Heart left ventricle (tissue), 16 donors: ENCODE measurements at regions not wholly inside any gene's neighbourhood (a gene's known extent, or its start where the extent isn't known, plus 50 kb on each side); places are given as distances from the start of the nearest gene placed in this dataset.
"Not testable (repeated sequence)": the region's sequence is repeated elsewhere in the genome, so short reads cannot be mapped to it uniquely, and the experiment has no call there.

Source experiments
- ATAC-seq, 4 donors: fragments of 200-7000 bp; cut with Tn5 transposase; one replicate each; pipeline ENCODE4 v1.9.1; 2020 to 2022; ENCODE audit warnings: moderate library complexity in 4 of 4, mild to moderate bottlenecking in 3 of 4, moderate number of reproducible peaks in 1 of 4
- DNase-seq, 5 donors: peaks; one replicate each; pipeline ENCODE4 v3.0.0-alpha.2; 2020
- H3K27ac ChIP-seq, 12 donors: fragments of 200-600 bp; sonication (generic) in 4 of 12; one replicate each; pipeline versions ENCODE4 v1.5.0 to v1.8.0; 2016 to 2022; ENCODE audit warnings: mild to moderate bottlenecking in 2 of 12
- H3K27me3 ChIP-seq, 9 donors: fragments of 200-600 bp; sonication (generic) in 2 of 9; one replicate each; pipeline versions ENCODE4 v1.5.1 to v1.8.0; 2016 to 2022; ENCODE audit warnings: mild to moderate bottlenecking in 3 of 9
- H3K36me3 ChIP-seq, 9 donors: fragments of 200-600 bp; sonication (generic) in 2 of 9; one replicate each; pipeline versions ENCODE4 v1.5.0 to v1.8.0; 2018 to 2022; ENCODE audit warnings: mild to moderate bottlenecking in 2 of 9
- H3K4me1 ChIP-seq, 12 donors: fragments of 200-600 bp; sonication (generic) in 4 of 12; one replicate each; pipeline versions ENCODE4 v1.5.0 to v1.8.0; 2016 to 2022; ENCODE audit warnings: mild to moderate bottlenecking in 3 of 12
- H3K4me3 ChIP-seq, 12 donors: fragments of 200-600 bp; sonication (generic) in 4 of 12; one replicate each; pipeline versions ENCODE4 v1.5.0 to v1.8.0; 2017 to 2022; ENCODE audit warnings: mild to moderate bottlenecking in 9 of 12, moderate library complexity in 4 of 12
- H3K9me3 ChIP-seq, 12 donors: fragments of 200-600 bp; sonication (generic) in 4 of 12; one replicate each; pipeline versions ENCODE4 v1.5.0 to v1.8.0; 2016 to 2022; ENCODE audit warnings: mild to moderate bottlenecking in 1 of 12
- CTCF ChIP-seq, 12 donors: fragments of 200-600 bp; sonication (generic) in 4 of 12; IDR thresholded peaks; one replicate each; pipeline versions ENCODE4 v1.5.0 to v1.8.0; 2018 to 2022; ENCODE audit warnings: antibody characterized with exemption in 12 of 12, mild to moderate bottlenecking in 5 of 12
- POLR2A ChIP-seq, 2 donors: fragments of 450-650 bp; IDR thresholded peaks; one replicate each; pipeline ENCODE4 v1.6.1; 2017; ENCODE audit warnings: antibody characterized with exemption in 2 of 2, mild to moderate bottlenecking in 2 of 2, moderate library complexity in 2 of 2
- WGBS, 4 donors: extraction: QIAGEN DNeasy Blood & Tissue Kit in 2 of 4; methylation state at CpG; one replicate each; pipeline versions ENCODE4 v1.1.5 to v1.1.7; 2013 to 2018; 5-methylcytosine and 5-hydroxymethylcytosine counted together
- intact Hi-C, 10 donors: fragments of 100-400 bp; cut with DNase I; formaldehyde crosslinking; loops; one replicate each; pipeline versions ENCODE4 v1.11.1 to v1.14.2; 2022
- donor health status: ischemic (EF 13 %, LVEDD 7.1; RV severe dilation, severe dysfunction).
- donor health status: healthy with polysubstance abuse.
- donor health status: DM: no; HTN: yes; CAD: no.
- donor health status: DM: no; HTN: no; CAD: no.
- donor health status: ischemic (EF 25% LVEDD 6.9; RV normal size, moderate dysfunction).
- donor health status: ischemic (EF 25% LVEDD 5.7; RV mildly dilated, moderate dysfunction).
- donor health status: healthy.
- donor health status: DM: yes; HTN: yes; CAD: no.
- donor health status: ischemic (EF 35%, LVEDD 5.7; RV mildly dilated, moderate dysfunction).
- donor health status: nonischemic (EF 11% LVEDD 7.7; RV severe dilation, severe dysfunction).
- donor health status: DM: yes; HTN: yes; CAD: no.
- donor health status: PGD.
- donor health status: ischemic (EF 29% LVEDD 5.4; RV normal size, mild dysfunction).
- donor health status: nonischemic (EF 23%, LVEDD 6.1; RV moderate dilation, normal function).

GRCh38 chr3:87549208-87549607 lies 272.8 kb upstream of the POU1F1 start:
- Histone ChIP-seq H3K36me3 (no peaks in the 10 kb centered on the region), H3K9me3 (no peaks in the 10 kb centered on the region), H3K27ac (no peak overlapping the region), H3K27me3 (no peaks in the 10 kb centered on the region), H3K4me3 (no peak overlapping the region), H3K4me1 (no peaks in the 10 kb centered on the region)
- intact Hi-C loops = no loop called here
- TF ChIP-seq POLR2A (IDR thresholded peaks at IDR 0.05) (no peak), CTCF (IDR thresholded peaks at IDR 0.05) (no peak)
- no peak for DNase-seq
- WGBS, 4 donors = 29 to 35% (median 32%) methylated on average over 2 of the region's 2 CpGs
- ATAC-seq = no peak

GRCh38 chr3:87548271-87548670 lies 271.9 kb upstream of the POU1F1 start:
- Histone ChIP-seq H3K4me3 (no peak overlapping the region), H3K27me3 (no peaks in the 10 kb centered on the region), H3K9me3 (no peaks in the 10 kb centered on the region), H3K4me1 (no peaks in the 10 kb centered on the region), H3K36me3 (no peaks in the 10 kb centered on the region), H3K27ac (no peak overlapping the region)
- 48 to 61% (median 53%) methylated on average over 4 of the region's 4 CpGs for WGBS, 4 donors
- TF ChIP-seq CTCF (IDR thresholded peaks at IDR 0.05) (no peak), POLR2A (IDR thresholded peaks at IDR 0.05) (no peak)
- DNase-seq = no peak
- intact Hi-C loops = no loop called here
- no peak for ATAC-seq

GRCh38 chr3:87546216-87546615 lies 269.8 kb upstream of the POU1F1 start:
- WGBS, 4 donors = 74 to 86% (median 79%) methylated on average over 5 of the region's 5 CpGs
- Histone ChIP-seq H3K4me3 (no peak overlapping the region), H3K9me3 (no peaks in the 10 kb centered on the region), H3K36me3 (no peaks in the 10 kb centered on the region), H3K27me3 (no peaks in the 10 kb centered on the region), H3K4me1 (no peaks in the 10 kb centered on the region), H3K27ac (no peak overlapping the region)
- TF ChIP-seq POLR2A (IDR thresholded peaks at IDR 0.05) (no peak), CTCF (IDR thresholded peaks at IDR 0.05) (no peak)
- ATAC-seq (no peak), DNase-seq (no peak)
- intact Hi-C loops = no loop called here

- H3K36me3 ChIP-seq, H3K9me3 ChIP-seq, ATAC-seq, H3K4me1 ChIP-seq, intact Hi-C loops, H3K27me3 ChIP-seq, H3K27ac ChIP-seq, H3K4me3 ChIP-seq, DNase-seq: not testable (repeated sequence)
- 41 to 56% (median 45%) methylated on average over 2 of the region's 2 CpGs for WGBS, 4 donors
These were observed 267.0 kb upstream of the POU1F1 start for GRCh38 chr3:87543408-87543807.

GRCh38 chr3:87541723-87542122 lies 265.3 kb upstream of the POU1F1 start:
- Histone ChIP-seq H3K9me3 (no peaks in the 10 kb centered on the region), H3K27ac (no peak overlapping the region), H3K4me1 (no peaks in the 10 kb centered on the region), H3K36me3 (no peaks in the 10 kb centered on the region), H3K27me3 (no peaks in the 10 kb centered on the region), H3K4me3 (no peak overlapping the region)
- intact Hi-C loops = no loop called here
- no peak for DNase-seq
- TF ChIP-seq CTCF (IDR thresholded peaks at IDR 0.05) (no peak), POLR2A (IDR thresholded peaks at IDR 0.05) (no peak)
- no peak for ATAC-seq
- 64 to 69% (median 67%) methylated on average over 3 of the region's 3 CpGs for WGBS, 4 donors

- ATAC-seq, H3K27ac ChIP-seq: not testable (repeated sequence)
- WGBS, 4 donors = 82 to 87% (median 84%) methylated on average over 5 of the region's 5 CpGs
These were observed 262.3 kb upstream of the POU1F1 start for GRCh38 chr3:87538722-87539121.

More at GRCh38 chr3:87538722-87539121, 262.3 kb upstream of the POU1F1 start:
- H3K9me3 ChIP-seq, DNase-seq, intact Hi-C loops, H3K4me1 ChIP-seq, H3K36me3 ChIP-seq, H3K27me3 ChIP-seq, H3K4me3 ChIP-seq: not testable (repeated sequence)
